ENCODE measurements at regions not wholly inside any gene's neighbourhood (a gene's known extent, or its start where the extent isn't known, plus 50 kb on each side); places are given as distances from the start of the nearest gene placed in this dataset.

GRCh38 chr15:87767516-87767915, 489.0 kb downstream of the NTRK3 start:
- no peaks in the 10 kb centered on the region for H3K9me3 ChIP-seq (ENCODE audit: control insufficient read depth, low read length)
- peaks cover 17% of the 10 kb centered on the region for H3K4me1 ChIP-seq (ENCODE audit: control insufficient read depth, insufficient read depth, low read length, poor library complexity, severe bottlenecking)
- 88 to 95% methylated on average over 2 to 3 of the region's 3 CpGs for WGBS, 2 experiments (ENCODE audit: insufficient coverage in 2 of 2)
- H3K36me3 ChIP-seq (ENCODE audit: control insufficient read depth, insufficient read depth, low read length): no peaks in the 10 kb centered on the region
- no peak overlapping the region for H3K27ac ChIP-seq (ENCODE audit: low read depth, low read length, severe bottlenecking)
- H3K4me3 ChIP-seq (ENCODE audit: extremely low read depth, insufficient read depth, low read length, poor library complexity, severe bottlenecking): no peak overlapping the region

- H3K27ac ChIP-seq (ENCODE audit: low read depth, low read length, severe bottlenecking): peak overlapping the region; percentile 76
- H3K4me1 ChIP-seq (ENCODE audit: control insufficient read depth, insufficient read depth, low read length, poor library complexity, severe bottlenecking): peaks cover 17% of the 10 kb centered on the region
- 65 to 74% methylated on average over 3 to 4 of the region's 4 CpGs for WGBS, 2 experiments (ENCODE audit: insufficient coverage in 2 of 2)
- H3K4me3 ChIP-seq (ENCODE audit: extremely low read depth, insufficient read depth, low read length, poor library complexity, severe bottlenecking): no peak overlapping the region
- H3K36me3 ChIP-seq (ENCODE audit: control insufficient read depth, insufficient read depth, low read length): no peaks in the 10 kb centered on the region
- no peaks in the 10 kb centered on the region for H3K9me3 ChIP-seq (ENCODE audit: control insufficient read depth, low read length)
Measured at GRCh38 chr15:87764461-87765240, 491.9 kb downstream of the NTRK3 start.

- Histone ChIP-seq H3K36me3 (ENCODE audit: control insufficient read depth, insufficient read depth, low read length) (no peaks in the 10 kb centered on the region), H3K9me3 (ENCODE audit: control insufficient read depth, low read length) (no peaks in the 10 kb centered on the region), H3K4me1 (ENCODE audit: control insufficient read depth, insufficient read depth, low read length, poor library complexity, severe bottlenecking) (peaks cover 17% of the 10 kb centered on the region), H3K27ac (ENCODE audit: low read depth, low read length, severe bottlenecking) (peak overlapping the region; percentile 76), H3K4me3 (ENCODE audit: extremely low read depth, insufficient read depth, low read length, poor library complexity, severe bottlenecking) (no peak overlapping the region)
- 75 to 79% methylated on average over 4 to 6 of the region's 9 CpGs for WGBS, 2 experiments (ENCODE audit: insufficient coverage in 2 of 2)
Measured at GRCh38 chr15:87763837-87764236, 492.7 kb downstream of the NTRK3 start.

- Histone ChIP-seq H3K4me3 (ENCODE audit: extremely low read depth, insufficient read depth, low read length, poor library complexity, severe bottlenecking) (no peak overlapping the region), H3K27ac (ENCODE audit: low read depth, low read length, severe bottlenecking) (no peak overlapping the region), H3K4me1 (ENCODE audit: control insufficient read depth, insufficient read depth, low read length, poor library complexity, severe bottlenecking) (peaks cover 17% of the 10 kb centered on the region), H3K36me3 (ENCODE audit: control insufficient read depth, insufficient read depth, low read length) (no peaks in the 10 kb centered on the region), H3K9me3 (ENCODE audit: control insufficient read depth, low read length) (no peaks in the 10 kb centered on the region)
- 68 to 92% methylated on average over 2 to 3 of the region's 4 CpGs for WGBS, 2 experiments (ENCODE audit: insufficient coverage in 2 of 2)
Measured at GRCh38 chr15:87761736-87762509, 494.6 kb downstream of the NTRK3 start.

GRCh38 chr15:87760547-87761314, 495.8 kb downstream of the NTRK3 start:
- Histone ChIP-seq H3K4me1 (ENCODE audit: control insufficient read depth, insufficient read depth, low read length, poor library complexity, severe bottlenecking) (peaks cover 21% of the 10 kb centered on the region), H3K9me3 (ENCODE audit: control insufficient read depth, low read length) (no peaks in the 10 kb centered on the region), H3K36me3 (ENCODE audit: control insufficient read depth, insufficient read depth, low read length) (no peaks in the 10 kb centered on the region), H3K27ac (ENCODE audit: low read depth, low read length, severe bottlenecking) (no peak overlapping the region), H3K4me3 (ENCODE audit: extremely low read depth, insufficient read depth, low read length, poor library complexity, severe bottlenecking) (no peak overlapping the region)
- 75 to 93% methylated on average over 1 to 2 of the region's 3 CpGs for WGBS, 2 experiments (ENCODE audit: insufficient coverage in 2 of 2)

GRCh38 chr15:87758794-87759418, 497.6 kb downstream of the NTRK3 start:
- no peaks in the 10 kb centered on the region for H3K9me3 ChIP-seq (ENCODE audit: control insufficient read depth, low read length)
- peaks cover 8% of the 10 kb centered on the region for H3K4me1 ChIP-seq (ENCODE audit: control insufficient read depth, insufficient read depth, low read length, poor library complexity, severe bottlenecking)
- H3K36me3 ChIP-seq (ENCODE audit: control insufficient read depth, insufficient read depth, low read length): no peaks in the 10 kb centered on the region
- no peak overlapping the region for H3K4me3 ChIP-seq (ENCODE audit: extremely low read depth, insufficient read depth, low read length, poor library complexity, severe bottlenecking)
- 85 to 98% methylated on average over 8 to 9 of the region's 9 CpGs for WGBS, 2 experiments (ENCODE audit: insufficient coverage in 2 of 2)
- no peak overlapping the region for H3K27ac ChIP-seq (ENCODE audit: low read depth, low read length, severe bottlenecking)

GRCh38 chr15:87757084-87757483, 499.5 kb downstream of the NTRK3 start:
- Histone ChIP-seq H3K9me3 (ENCODE audit: control insufficient read depth, low read length) (no peaks in the 10 kb centered on the region), H3K27ac (ENCODE audit: low read depth, low read length, severe bottlenecking) (no peak overlapping the region), H3K4me1 (ENCODE audit: control insufficient read depth, insufficient read depth, low read length, poor library complexity, severe bottlenecking) (peaks cover 10% of the 10 kb centered on the region), H3K36me3 (ENCODE audit: control insufficient read depth, insufficient read depth, low read length) (no peaks in the 10 kb centered on the region), H3K4me3 (ENCODE audit: extremely low read depth, insufficient read depth, low read length, poor library complexity, severe bottlenecking) (no peak overlapping the region)
- WGBS, 2 experiments (ENCODE audit: insufficient coverage in 2 of 2): 88 to 98% methylated on average over 4 to 7 of the region's 7 CpGs

GRCh38 chr15:87756072-87756471, 500.5 kb downstream of the NTRK3 start:
- Histone ChIP-seq H3K4me1 (ENCODE audit: control insufficient read depth, insufficient read depth, low read length, poor library complexity, severe bottlenecking) (peaks cover 10% of the 10 kb centered on the region), H3K27ac (ENCODE audit: low read depth, low read length, severe bottlenecking) (no peak overlapping the region), H3K36me3 (ENCODE audit: control insufficient read depth, insufficient read depth, low read length) (no peaks in the 10 kb centered on the region), H3K4me3 (ENCODE audit: extremely low read depth, insufficient read depth, low read length, poor library complexity, severe bottlenecking) (no peak overlapping the region), H3K9me3 (ENCODE audit: control insufficient read depth, low read length) (no peaks in the 10 kb centered on the region)
- WGBS, 2 experiments (ENCODE audit: insufficient coverage in 2 of 2): 88 to 100% methylated on average over 1 to 3 of the region's 3 CpGs

GRCh38 chr15:87755226-87755625, 501.3 kb downstream of the NTRK3 start:
- 90 to 95% methylated on average over 3 of the region's 4 CpGs for WGBS, 2 experiments (ENCODE audit: insufficient coverage in 2 of 2)
- H3K9me3 ChIP-seq (ENCODE audit: control insufficient read depth, low read length): no peaks in the 10 kb centered on the region

GRCh38 chr15:87753539-87753938, 503.0 kb downstream of the NTRK3 start:
- Histone ChIP-seq H3K4me1 (ENCODE audit: control insufficient read depth, insufficient read depth, low read length, poor library complexity, severe bottlenecking) (peaks cover 10% of the 10 kb centered on the region), H3K36me3 (ENCODE audit: control insufficient read depth, insufficient read depth, low read length) (no peaks in the 10 kb centered on the region), H3K4me3 (ENCODE audit: extremely low read depth, insufficient read depth, low read length, poor library complexity, severe bottlenecking) (no peak overlapping the region), H3K27ac (ENCODE audit: low read depth, low read length, severe bottlenecking) (no peak overlapping the region), H3K9me3 (ENCODE audit: control insufficient read depth, low read length) (no peaks in the 10 kb centered on the region)
- WGBS, 2 experiments (ENCODE audit: insufficient coverage in 2 of 2): 82 to 91% methylated on average over 4 to 11 of the region's 11 CpGs

More at GRCh38 chr15:87755226-87755625, 501.3 kb downstream of the NTRK3 start:
- Histone ChIP-seq H3K27ac (ENCODE audit: low read depth, low read length, severe bottlenecking) (no peak overlapping the region), H3K4me1 (ENCODE audit: control insufficient read depth, insufficient read depth, low read length, poor library complexity, severe bottlenecking) (peaks cover 10% of the 10 kb centered on the region), H3K36me3 (ENCODE audit: control insufficient read depth, insufficient read depth, low read length) (no peaks in the 10 kb centered on the region), H3K4me3 (ENCODE audit: extremely low read depth, insufficient read depth, low read length, poor library complexity, severe bottlenecking) (no peak overlapping the region)

Data from mesodermal cell (in vitro differentiated cells).